Thyroid gland (tissue), 4 donors: ENCODE measurements at regions not wholly inside any gene's neighbourhood (a gene's known extent, or its start where the extent isn't known, plus 50 kb on each side); places are given as distances from the start of the nearest gene placed in this dataset.

ENCODE experiments used
- POLR2A ChIP-seq, 2 donors: fragments of 450-650 bp; IDR thresholded peaks; one replicate each; pipeline ENCODE4 v1.6.1; 2017; ENCODE audit warnings: antibody characterized with exemption in 2 of 2, mild to moderate bottlenecking in 2 of 2, moderate library complexity in 1 of 2
- TF ChIP-seq, protein P1 (sequence below), 6 experiments: fragments of 200-600 bp in 3 of 6; fragments of 450-650 bp in 3 of 6; sonication (generic) in 3 of 6; IDR thresholded peaks; one replicate each; pipeline ENCODE4 v1.5.1; 2016 to 2019; ENCODE audit warnings: antibody characterized with exemption in 6 of 6, mild to moderate bottlenecking in 2 of 6, inconsistent platforms in 1 of 6, moderate library complexity in 1 of 6

DNA sequence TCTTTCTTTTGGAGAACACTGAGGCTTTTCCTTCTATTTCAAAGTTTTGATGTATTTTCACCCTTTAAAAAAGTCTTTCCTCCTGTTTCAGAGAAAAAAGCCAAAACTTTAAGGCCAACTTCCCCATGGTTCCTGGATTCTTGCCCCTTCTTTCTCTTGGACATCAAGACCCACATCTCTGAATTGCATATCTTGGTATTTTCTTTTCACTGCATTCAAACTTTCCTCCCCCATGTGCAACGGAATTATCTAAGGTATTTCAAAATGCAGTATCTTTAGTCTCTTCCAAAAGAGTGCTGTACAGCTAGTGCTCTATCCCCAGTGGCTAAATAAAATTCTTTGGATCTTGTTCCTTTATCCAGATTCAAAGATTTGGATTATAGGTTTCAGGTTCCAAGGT is 81.1 kb upstream of the TSPAN2 start:
- no peak for TF ChIP-seq POLR2A (IDR thresholded peaks at IDR 0.05)
- TF ChIP-seq, protein P1, sequence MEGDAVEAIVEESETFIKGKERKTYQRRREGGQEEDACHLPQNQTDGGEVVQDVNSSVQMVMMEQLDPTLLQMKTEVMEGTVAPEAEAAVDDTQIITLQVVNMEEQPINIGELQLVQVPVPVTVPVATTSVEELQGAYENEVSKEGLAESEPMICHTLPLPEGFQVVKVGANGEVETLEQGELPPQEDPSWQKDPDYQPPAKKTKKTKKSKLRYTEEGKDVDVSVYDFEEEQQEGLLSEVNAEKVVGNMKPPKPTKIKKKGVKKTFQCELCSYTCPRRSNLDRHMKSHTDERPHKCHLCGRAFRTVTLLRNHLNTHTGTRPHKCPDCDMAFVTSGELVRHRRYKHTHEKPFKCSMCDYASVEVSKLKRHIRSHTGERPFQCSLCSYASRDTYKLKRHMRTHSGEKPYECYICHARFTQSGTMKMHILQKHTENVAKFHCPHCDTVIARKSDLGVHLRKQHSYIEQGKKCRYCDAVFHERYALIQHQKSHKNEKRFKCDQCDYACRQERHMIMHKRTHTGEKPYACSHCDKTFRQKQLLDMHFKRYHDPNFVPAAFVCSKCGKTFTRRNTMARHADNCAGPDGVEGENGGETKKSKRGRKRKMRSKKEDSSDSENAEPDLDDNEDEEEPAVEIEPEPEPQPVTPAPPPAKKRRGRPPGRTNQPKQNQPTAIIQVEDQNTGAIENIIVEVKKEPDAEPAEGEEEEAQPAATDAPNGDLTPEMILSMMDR (IDR thresholded peaks at IDR 0.05) = no peak
